ENCODE measurements at regions not wholly inside any gene's neighbourhood (a gene's known extent, or its start where the extent isn't known, plus 50 kb on each side); places are given as distances from the start of the nearest gene placed in this dataset.
A peak's percentile ranks its signal among the peaks of the same experiment; 100 is the strongest.

DNA sequence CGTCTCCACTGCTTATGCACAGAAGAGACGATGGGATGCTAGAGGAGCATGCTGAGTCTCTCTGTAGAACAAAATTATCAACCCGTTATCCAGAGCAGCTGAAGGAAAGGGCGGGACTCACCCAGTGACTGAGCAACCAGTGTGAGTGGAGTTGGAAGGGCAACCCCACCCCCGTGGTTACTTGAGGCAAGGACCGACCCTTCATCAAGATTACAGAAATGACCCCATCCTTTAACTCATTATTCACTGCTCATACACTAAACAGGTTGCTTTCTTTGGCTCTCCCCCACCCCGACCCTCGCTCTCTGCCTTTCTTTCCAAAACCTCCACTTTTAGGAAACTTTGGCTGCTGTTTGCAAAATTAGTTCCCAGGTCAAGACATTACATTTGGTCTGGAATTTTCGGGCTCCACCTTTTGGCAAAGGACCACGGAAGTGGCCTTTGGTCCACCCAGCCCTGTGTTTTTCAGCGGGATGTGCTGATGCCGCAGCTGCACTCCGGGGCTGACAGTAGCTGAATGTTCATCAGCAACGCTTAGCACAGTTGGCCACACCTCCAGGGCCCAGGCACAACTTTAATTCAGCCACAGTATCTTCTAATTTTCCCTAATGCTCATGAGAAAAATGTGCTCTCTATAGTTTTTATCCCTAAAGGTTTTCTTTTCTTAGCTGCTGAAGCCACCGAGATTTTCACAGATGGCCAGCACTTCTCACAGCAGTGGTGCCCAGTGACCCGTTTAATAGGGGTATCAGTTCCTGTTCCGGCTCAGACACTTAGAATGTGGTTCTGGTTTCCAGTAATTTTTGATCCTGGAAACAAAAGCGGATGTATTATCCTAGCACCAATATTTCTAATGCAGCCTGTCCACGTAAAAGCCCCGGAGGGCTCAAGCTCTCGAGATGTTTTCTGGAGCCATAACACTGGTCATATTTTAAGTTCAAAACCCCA, 103.6 kb upstream of the NXT1 start:
- no peak for TF ChIP-seq CTCF (IDR thresholded peaks at IDR 0.05; ENCODE audit: insufficient read depth, low read length)
- no peak overlapping the region for H3K4me3 ChIP-seq (ENCODE audit: low read depth, low read length)
- DNase-seq (ENCODE audit: low read depth): peak; percentile 39

DNA sequence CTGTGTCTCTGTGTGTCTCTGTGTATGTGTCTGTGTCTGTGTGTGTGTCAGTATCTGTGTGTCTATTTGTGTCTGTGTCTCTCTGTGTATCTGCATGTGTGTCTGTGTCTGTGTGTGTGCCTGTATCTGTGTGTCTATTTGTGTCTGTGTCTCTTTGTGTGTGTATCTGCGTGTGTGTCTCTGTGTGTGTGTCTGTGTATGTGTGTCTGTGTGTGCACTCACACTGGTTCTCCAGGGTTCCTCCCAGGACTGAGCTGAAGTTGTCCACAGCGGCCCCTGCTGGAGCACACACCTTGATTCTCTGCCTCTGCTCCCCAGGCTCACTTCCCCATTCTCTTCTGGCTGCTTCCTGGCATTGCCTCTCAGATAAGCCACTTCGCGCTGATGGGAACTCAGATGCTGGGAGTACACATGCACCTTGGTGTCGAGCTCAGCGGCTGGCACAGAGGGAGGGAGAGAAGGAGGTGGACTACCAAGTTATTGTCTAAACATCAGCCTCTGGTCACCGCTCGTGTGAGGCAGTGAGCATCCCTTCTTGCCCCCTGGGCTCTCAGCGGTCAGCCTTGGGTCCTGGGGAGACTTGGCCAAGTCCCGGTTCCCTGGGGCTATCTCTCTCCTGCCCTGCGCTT, 104.9 kb upstream of the NXT1 start:
- no peak overlapping the region for H3K4me3 ChIP-seq (ENCODE audit: low read depth, low read length)
- peak; percentile 51 for TF ChIP-seq CTCF (IDR thresholded peaks at IDR 0.05; ENCODE audit: insufficient read depth, low read length)
- DNase-seq (ENCODE audit: low read depth): peak; percentile 51

GRCh38 chr20:23244916-23245552, 105.6 kb upstream of the NXT1 start:
- DNase-seq (ENCODE audit: low read depth): no peak
- no peak overlapping the region for H3K4me3 ChIP-seq (ENCODE audit: low read depth, low read length)
- TF ChIP-seq CTCF (IDR thresholded peaks at IDR 0.05; ENCODE audit: insufficient read depth, low read length): no peak

DNA sequence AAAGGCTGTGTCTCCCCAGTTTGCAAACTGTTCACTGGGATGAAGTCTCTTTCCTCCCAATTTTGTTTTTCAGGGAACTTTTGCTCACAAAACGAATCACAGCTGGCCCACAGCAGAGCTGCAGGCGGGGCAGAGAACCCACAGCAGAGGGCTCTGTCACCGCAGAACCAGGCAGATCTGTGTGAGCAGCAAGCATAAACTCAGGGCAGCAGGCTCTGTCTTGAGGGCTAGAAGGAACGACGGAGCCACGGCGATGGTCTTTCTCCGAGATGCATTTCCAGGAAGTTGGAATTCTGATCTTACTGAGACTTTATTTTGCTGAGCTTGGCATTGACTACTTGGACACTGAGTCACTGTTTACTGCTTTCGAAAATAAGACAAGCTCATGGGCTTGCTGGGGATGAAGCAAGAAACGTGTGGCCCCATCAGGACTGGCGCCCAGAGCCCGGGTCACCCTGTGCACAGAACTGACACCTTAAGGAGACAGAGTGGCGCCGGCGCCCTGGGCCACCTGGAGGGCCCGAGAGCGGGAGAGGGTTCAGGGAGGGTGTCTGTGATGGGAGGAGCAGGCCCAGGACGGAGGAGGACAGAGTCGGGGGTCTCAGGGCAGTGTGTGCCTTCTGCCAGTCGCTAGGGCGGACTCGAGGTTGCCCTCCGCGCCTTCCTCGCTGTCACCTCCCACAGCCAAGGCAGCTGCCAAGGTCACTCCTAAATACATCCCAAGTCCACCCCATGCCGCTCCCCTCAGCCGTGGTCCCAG, 106.3 kb upstream of the NXT1 start:
- peak; percentile 50 for DNase-seq (ENCODE audit: low read depth)
- TF ChIP-seq CTCF (IDR thresholded peaks at IDR 0.05; ENCODE audit: insufficient read depth, low read length): no peak

GRCh38 chr20:23243791-23244155, 106.8 kb upstream of the NXT1 start:
- no peak overlapping the region for H3K4me3 ChIP-seq (ENCODE audit: low read depth, low read length)
- TF ChIP-seq CTCF (IDR thresholded peaks at IDR 0.05; ENCODE audit: insufficient read depth, low read length): no peak
- DNase-seq (ENCODE audit: low read depth): no peak

More for the DNA sequence above, 106.3 kb upstream of the NXT1 start:
- H3K4me3 ChIP-seq (ENCODE audit: low read depth, low read length): no peak overlapping the region

- no peak for TF ChIP-seq CTCF (IDR thresholded peaks at IDR 0.05; ENCODE audit: insufficient read depth, low read length)
- no peak for DNase-seq (ENCODE audit: low read depth)
- H3K4me3 ChIP-seq (ENCODE audit: low read depth, low read length): no peak overlapping the region
These were observed 107.9 kb upstream of the NXT1 start for GRCh38 chr20:23242556-23243180.
